SW 1271 (cell line): ENCODE measurements at regions not wholly inside any gene's neighbourhood (a gene's known extent, or its start where the extent isn't known, plus 50 kb on each side); places are given as distances from the start of the nearest gene placed in this dataset.
"Not testable (repeated sequence)": the region's sequence is repeated elsewhere in the genome, so short reads cannot be mapped to it uniquely, and the experiment has no call there.

ENCODE experiments used
- DNase-seq, 2 experiments: peaks; one replicate each; lab custom pipeline; 2025; lab: John Stamatoyannopoulos, UW

GRCh38 chr9:714675-715074 is 126.8 kb upstream of the DMRT1 start:
- DNase-seq = no peak

- DNase-seq = no peak
Measured at GRCh38 chr9:715300-715699, 126.2 kb upstream of the DMRT1 start.

- DNase-seq = no peak
Measured at GRCh38 chr9:715743-716400, 125.6 kb upstream of the DMRT1 start.

GRCh38 chr9:717722-718121 is 123.8 kb upstream of the DMRT1 start:
- DNase-seq = no peak

- DNase-seq = no peak
Measured at GRCh38 chr9:720239-720881, 121.1 kb upstream of the DMRT1 start.

GRCh38 chr9:722388-722980 is 119.0 kb upstream of the DMRT1 start:
- no peak for DNase-seq

GRCh38 chr9:724461-724860 is 117.0 kb upstream of the DMRT1 start:
- not testable (repeated sequence) for DNase-seq

- no peak for DNase-seq
Measured at GRCh38 chr9:726005-726404, 115.5 kb upstream of the DMRT1 start.

- no peak for DNase-seq
Measured at GRCh38 chr9:727767-728166, 113.7 kb upstream of the DMRT1 start.

- DNase-seq = no peak
Measured at GRCh38 chr9:728535-728934, 113.0 kb upstream of the DMRT1 start.

GRCh38 chr9:731474-731873 is 110.0 kb upstream of the DMRT1 start:
- no peak for DNase-seq

GRCh38 chr9:734831-735511 is 106.5 kb upstream of the DMRT1 start:
- DNase-seq = no peak

GRCh38 chr9:737400-738120 is 103.9 kb upstream of the DMRT1 start:
- DNase-seq = no peak

- DNase-seq = no peak
Measured at GRCh38 chr9:738209-738915, 103.1 kb upstream of the DMRT1 start.

- no peak for DNase-seq
Measured at GRCh38 chr9:739362-739761, 102.1 kb upstream of the DMRT1 start.

- no peak for DNase-seq
Measured at GRCh38 chr9:740221-740620, 101.3 kb upstream of the DMRT1 start.

- DNase-seq = no peak
Measured at GRCh38 chr9:742104-742503, 99.4 kb upstream of the DMRT1 start.

- no peak for DNase-seq
Measured at GRCh38 chr9:742914-743589, 98.4 kb upstream of the DMRT1 start.

- no peak for DNase-seq
Measured at GRCh38 chr9:744046-744712, 97.3 kb upstream of the DMRT1 start.

GRCh38 chr9:744790-745484 is 96.6 kb upstream of the DMRT1 start:
- no peak for DNase-seq
